H1 (cell line): ENCODE measurements at regions not wholly inside any gene's neighbourhood (a gene's known extent, or its start where the extent isn't known, plus 50 kb on each side); places are given as distances from the start of the nearest gene placed in this dataset.

Experiments
- ASH2L ChIP-seq: fragments of 200-600, 300-600 bp; sonication (generic); IDR thresholded peaks from one replicate; pipeline ENCODE4 v1.7.1; 2017; ENCODE audit warnings: low read length
- BACH1 ChIP-seq: IDR thresholded peaks from 2 replicates; pipeline ENCODE4 v1.6.1; 2012; ENCODE audit warnings: low read length, improper control_type of control experiment
- BRCA1 ChIP-seq: IDR thresholded peaks from 2 replicates; pipeline ENCODE4 v1.6.1; 2012; ENCODE audit warnings: low read depth, low read length, improper control_type of control experiment
- CBX8 ChIP-seq: fragments of 300-800, 300-1000 bp; sonication (generic); IDR thresholded peaks from 2 replicates; pipeline ENCODE4 v1.7.1; 2016; ENCODE audit warnings: low read depth, low read length, borderline replicate concordance
- GABPA ChIP-seq: IDR thresholded peaks from 2 replicates; pipeline ENCODE4 v1.6.1; 2011; ENCODE audit warnings: mild to moderate bottlenecking, low read length, moderate library complexity, borderline replicate concordance; ENCODE audit not compliant: insufficient read depth
- POLR2AphosphoS5 ChIP-seq: IDR thresholded peaks from 2 replicates; pipeline ENCODE4 v1.6.1; 2011; ENCODE audit warnings: low read depth, low read length
- POU5F1 ChIP-seq: IDR thresholded peaks from 2 replicates; pipeline ENCODE4 v1.6.1; 2011; ENCODE audit warnings: low read depth, mild to moderate bottlenecking, low read length, moderate library complexity
- TF ChIP-seq, protein P1 (sequence below): IDR thresholded peaks from 2 replicates; pipeline ENCODE4 v1.6.1; 2012; ENCODE audit warnings: low read length, inconsistent platforms
- TF ChIP-seq, protein P2 (sequence below): IDR thresholded peaks from 2 replicates; pipeline ENCODE4 v1.6.1; 2012; ENCODE audit warnings: inconsistent platforms

DNA sequence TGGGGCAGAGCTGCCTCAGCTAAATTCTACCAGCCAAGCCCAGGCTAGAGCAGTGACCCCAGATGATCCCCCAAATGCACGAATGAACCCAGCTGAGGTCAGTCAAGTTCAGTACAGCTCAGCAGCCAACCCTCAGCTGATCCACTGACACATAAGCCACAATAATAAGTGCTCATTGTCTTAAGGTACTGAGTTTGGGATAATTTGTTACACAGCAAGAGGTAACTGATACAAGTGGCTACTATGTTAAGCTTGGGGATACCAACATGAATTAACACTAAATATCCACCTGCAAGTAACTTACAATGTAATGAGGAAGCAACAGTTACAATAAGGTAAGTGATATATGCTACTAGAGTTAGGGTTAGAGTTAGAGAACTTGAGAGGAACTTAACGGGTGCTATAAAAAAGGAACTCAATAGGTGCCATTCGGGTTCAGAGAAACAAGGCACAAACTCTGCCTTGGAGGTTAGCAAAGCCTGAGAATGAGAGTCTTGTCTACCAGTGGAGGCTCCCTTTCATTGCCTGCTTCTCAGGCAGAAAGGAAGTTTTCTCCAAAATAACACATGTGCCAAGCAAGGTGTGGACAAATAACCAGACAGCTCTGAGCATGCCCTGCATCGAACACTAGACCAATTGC, 189.4 kb downstream of the ARL4C start (continued):
- TF ChIP-seq, protein P1, sequence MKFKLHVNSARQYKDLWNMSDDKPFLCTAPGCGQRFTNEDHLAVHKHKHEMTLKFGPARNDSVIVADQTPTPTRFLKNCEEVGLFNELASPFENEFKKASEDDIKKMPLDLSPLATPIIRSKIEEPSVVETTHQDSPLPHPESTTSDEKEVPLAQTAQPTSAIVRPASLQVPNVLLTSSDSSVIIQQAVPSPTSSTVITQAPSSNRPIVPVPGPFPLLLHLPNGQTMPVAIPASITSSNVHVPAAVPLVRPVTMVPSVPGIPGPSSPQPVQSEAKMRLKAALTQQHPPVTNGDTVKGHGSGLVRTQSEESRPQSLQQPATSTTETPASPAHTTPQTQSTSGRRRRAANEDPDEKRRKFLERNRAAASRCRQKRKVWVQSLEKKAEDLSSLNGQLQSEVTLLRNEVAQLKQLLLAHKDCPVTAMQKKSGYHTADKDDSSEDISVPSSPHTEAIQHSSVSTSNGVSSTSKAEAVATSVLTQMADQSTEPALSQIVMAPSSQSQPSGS, result no peak
- no peak for TF ChIP-seq BACH1
- TF ChIP-seq CBX8, result no peak
- TF ChIP-seq POU5F1, result no peak
- TF ChIP-seq, protein P2, sequence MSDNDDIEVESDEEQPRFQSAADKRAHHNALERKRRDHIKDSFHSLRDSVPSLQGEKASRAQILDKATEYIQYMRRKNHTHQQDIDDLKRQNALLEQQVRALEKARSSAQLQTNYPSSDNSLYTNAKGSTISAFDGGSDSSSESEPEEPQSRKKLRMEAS, result no peak
- no peak for TF ChIP-seq GABPA
- no peak for TF ChIP-seq POLR2AphosphoS5
- no peak for TF ChIP-seq ASH2L
- no peak for TF ChIP-seq BRCA1
